ENCODE measurements at regions not wholly inside any gene's neighbourhood (a gene's known extent, or its start where the extent isn't known, plus 50 kb on each side); places are given as distances from the start of the nearest gene placed in this dataset.

DNA sequence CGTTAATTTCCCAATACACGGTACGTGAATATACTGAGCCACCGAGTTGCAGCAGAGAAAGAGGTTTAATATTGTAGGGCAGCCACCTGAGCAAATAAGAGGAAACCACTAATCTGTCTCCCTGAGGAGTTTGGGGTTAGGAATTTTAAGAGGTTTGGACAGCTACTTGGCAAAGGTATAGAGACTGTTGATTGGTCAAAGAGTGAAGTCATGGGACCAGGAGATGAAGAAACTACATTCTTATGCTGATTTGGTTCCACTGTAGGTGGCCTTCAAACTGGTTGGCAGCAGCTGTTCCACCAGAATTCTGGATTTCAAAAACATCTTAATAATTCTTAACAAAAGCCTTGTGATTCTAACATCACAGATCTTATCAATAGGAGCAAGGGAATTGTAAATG lies 485.4 kb upstream of the PRMT6 start:
- Histone ChIP-seq H3K9ac (ENCODE audit: low read length) (no peak overlapping the region), H4K20me1 (ENCODE audit: insufficient read depth, low read length) (no peaks in the 10 kb centered on the region), H3K79me2 (ENCODE audit: low read length) (no peaks in the 10 kb centered on the region), H2AFZ (ENCODE audit: low read depth, low read length) (no peak overlapping the region), H3K4me1 (ENCODE audit: low read length) (peaks cover 31% of the 10 kb centered on the region), H3K27ac (ENCODE audit: low read length) (no peak overlapping the region), H3K4me3 (ENCODE audit: low read length) (no peak overlapping the region), H3K4me2 (ENCODE audit: low read length) (no peak overlapping the region), H3K9me3 (ENCODE audit: insufficient read depth, low read length) (peaks cover 27% of the 10 kb centered on the region), H3K36me3 (replicated peaks; ENCODE audit: low read depth, low read length) (peaks cover 26% of the 10 kb centered on the region), H3K27me3 (ENCODE audit: low read depth, low read length) (no peaks in the 10 kb centered on the region)
- no peak for TF ChIP-seq EZH2phosphoT487 (IDR thresholded peaks at IDR 0.05; ENCODE audit: low read depth)
- TF ChIP-seq, protein P1, sequence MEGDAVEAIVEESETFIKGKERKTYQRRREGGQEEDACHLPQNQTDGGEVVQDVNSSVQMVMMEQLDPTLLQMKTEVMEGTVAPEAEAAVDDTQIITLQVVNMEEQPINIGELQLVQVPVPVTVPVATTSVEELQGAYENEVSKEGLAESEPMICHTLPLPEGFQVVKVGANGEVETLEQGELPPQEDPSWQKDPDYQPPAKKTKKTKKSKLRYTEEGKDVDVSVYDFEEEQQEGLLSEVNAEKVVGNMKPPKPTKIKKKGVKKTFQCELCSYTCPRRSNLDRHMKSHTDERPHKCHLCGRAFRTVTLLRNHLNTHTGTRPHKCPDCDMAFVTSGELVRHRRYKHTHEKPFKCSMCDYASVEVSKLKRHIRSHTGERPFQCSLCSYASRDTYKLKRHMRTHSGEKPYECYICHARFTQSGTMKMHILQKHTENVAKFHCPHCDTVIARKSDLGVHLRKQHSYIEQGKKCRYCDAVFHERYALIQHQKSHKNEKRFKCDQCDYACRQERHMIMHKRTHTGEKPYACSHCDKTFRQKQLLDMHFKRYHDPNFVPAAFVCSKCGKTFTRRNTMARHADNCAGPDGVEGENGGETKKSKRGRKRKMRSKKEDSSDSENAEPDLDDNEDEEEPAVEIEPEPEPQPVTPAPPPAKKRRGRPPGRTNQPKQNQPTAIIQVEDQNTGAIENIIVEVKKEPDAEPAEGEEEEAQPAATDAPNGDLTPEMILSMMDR (IDR thresholded peaks at IDR 0.05; ENCODE audit: low read depth, low read length) = no peak

DNA sequence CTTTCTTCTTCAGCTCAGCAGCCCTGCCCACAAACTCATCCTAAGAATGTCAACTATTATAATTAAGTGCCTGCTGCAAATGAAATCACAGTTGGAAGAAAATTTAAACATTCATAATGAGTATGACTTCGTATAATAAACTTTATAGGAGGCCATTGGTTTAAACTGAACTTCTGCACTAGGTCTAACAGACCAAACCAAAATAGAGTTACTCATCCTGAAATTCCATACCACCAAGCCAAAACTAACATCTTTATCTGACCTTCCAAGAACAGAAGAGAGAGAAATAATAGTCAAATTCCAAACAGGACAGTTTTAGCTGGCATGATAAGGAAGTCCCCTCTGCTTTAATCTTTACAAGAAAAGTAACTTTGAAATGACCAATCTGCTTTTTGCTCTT lies 472.4 kb upstream of the PRMT6 start:
- Histone ChIP-seq H3K27ac (ENCODE audit: low read length) (no peak overlapping the region), H3K27me3 (ENCODE audit: low read depth, low read length) (no peaks in the 10 kb centered on the region), H3K9me3 (ENCODE audit: insufficient read depth, low read length) (no peaks in the 10 kb centered on the region), H3K4me2 (ENCODE audit: low read length) (no peak overlapping the region), H3K79me2 (ENCODE audit: low read length) (no peaks in the 10 kb centered on the region), H4K20me1 (ENCODE audit: insufficient read depth, low read length) (no peaks in the 10 kb centered on the region), H3K36me3 (replicated peaks; ENCODE audit: low read depth, low read length) (no peaks in the 10 kb centered on the region), H3K4me1 (ENCODE audit: low read length) (no peaks in the 10 kb centered on the region), H2AFZ (ENCODE audit: low read depth, low read length) (no peak overlapping the region), H3K4me3 (ENCODE audit: low read length) (no peak overlapping the region), H3K9ac (ENCODE audit: low read length) (no peak overlapping the region)
- TF ChIP-seq, protein P1 (IDR thresholded peaks at IDR 0.05; ENCODE audit: low read depth, low read length) = no peak
- TF ChIP-seq EZH2phosphoT487 (IDR thresholded peaks at IDR 0.05; ENCODE audit: low read depth) = no peak

DNA sequence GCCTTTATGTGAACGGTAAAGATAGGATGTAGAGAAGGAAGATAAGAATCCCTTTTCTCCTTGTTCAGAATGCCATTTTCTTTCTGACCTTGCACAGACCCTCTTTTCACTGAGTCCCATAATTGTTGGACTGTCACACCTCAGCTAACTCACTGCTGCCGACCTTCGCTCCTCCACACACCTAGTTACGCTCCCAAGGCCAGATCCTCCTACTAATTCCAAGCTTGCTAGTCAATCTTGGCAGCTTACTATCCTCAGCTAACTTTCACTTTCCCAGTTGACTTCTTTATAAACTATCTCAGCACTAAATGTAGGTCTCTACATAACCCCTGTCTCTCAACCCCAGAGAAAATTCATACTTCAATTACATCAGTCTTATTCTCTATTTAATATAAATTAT lies 471.8 kb upstream of the PRMT6 start:
- no peaks in the 10 kb centered on the region for H3K79me2 ChIP-seq (ENCODE audit: low read length)
- no peaks in the 10 kb centered on the region for H3K9me3 ChIP-seq (ENCODE audit: insufficient read depth, low read length)
- H3K27ac ChIP-seq (ENCODE audit: low read length) = no peak overlapping the region
- no peaks in the 10 kb centered on the region for H3K4me1 ChIP-seq (ENCODE audit: low read length)
- no peaks in the 10 kb centered on the region for H3K27me3 ChIP-seq (ENCODE audit: low read depth, low read length)
- no peak for TF ChIP-seq EZH2phosphoT487 (IDR thresholded peaks at IDR 0.05; ENCODE audit: low read depth)
- TF ChIP-seq, protein P1 (IDR thresholded peaks at IDR 0.05; ENCODE audit: low read depth, low read length) = no peak
- H3K4me3 ChIP-seq (ENCODE audit: low read length) = no peak overlapping the region
- no peak overlapping the region for H2AFZ ChIP-seq (ENCODE audit: low read depth, low read length)
- no peak overlapping the region for H3K4me2 ChIP-seq (ENCODE audit: low read length)
- no peaks in the 10 kb centered on the region for H4K20me1 ChIP-seq (ENCODE audit: insufficient read depth, low read length)
- H3K36me3 ChIP-seq (replicated peaks; ENCODE audit: low read depth, low read length) = no peaks in the 10 kb centered on the region
- no peak overlapping the region for H3K9ac ChIP-seq (ENCODE audit: low read length)

GRCh38 chr1:106600626-106601025 lies 455.8 kb upstream of the PRMT6 start:
- Histone ChIP-seq H3K9me3 (ENCODE audit: insufficient read depth, low read length) (no peaks in the 10 kb centered on the region), H3K36me3 (replicated peaks; ENCODE audit: low read depth, low read length) (no peaks in the 10 kb centered on the region), H3K4me3 (ENCODE audit: low read length) (no peak overlapping the region), H3K27ac (ENCODE audit: low read length) (no peak overlapping the region), H3K27me3 (ENCODE audit: low read depth, low read length) (no peaks in the 10 kb centered on the region), H3K79me2 (ENCODE audit: low read length) (no peaks in the 10 kb centered on the region), H4K20me1 (ENCODE audit: insufficient read depth, low read length) (no peaks in the 10 kb centered on the region), H3K4me2 (ENCODE audit: low read length) (no peak overlapping the region), H3K9ac (ENCODE audit: low read length) (no peak overlapping the region), H2AFZ (ENCODE audit: low read depth, low read length) (no peak overlapping the region), H3K4me1 (ENCODE audit: low read length) (peaks cover 17% of the 10 kb centered on the region)
- TF ChIP-seq, protein P1 (IDR thresholded peaks at IDR 0.05; ENCODE audit: low read depth, low read length) = no peak
- TF ChIP-seq EZH2phosphoT487 (IDR thresholded peaks at IDR 0.05; ENCODE audit: low read depth) = no peak

All from OCI-LY3 (cell line).